GM18858 (cell line): ENCODE measurements at regions not wholly inside any gene's neighbourhood (a gene's known extent, or its start where the extent isn't known, plus 50 kb on each side); places are given as distances from the start of the nearest gene placed in this dataset.
"Not testable (repeated sequence)": the region's sequence is repeated elsewhere in the genome, so short reads cannot be mapped to it uniquely, and the experiment has no call there.

Experiments used
- ATAC-seq: cut with Tn5 transposase; IDR thresholded peaks from one replicate; pipeline ENCODE4 v1.9.1; 2021; ENCODE audit not compliant: unreplicated experiment

DNA sequence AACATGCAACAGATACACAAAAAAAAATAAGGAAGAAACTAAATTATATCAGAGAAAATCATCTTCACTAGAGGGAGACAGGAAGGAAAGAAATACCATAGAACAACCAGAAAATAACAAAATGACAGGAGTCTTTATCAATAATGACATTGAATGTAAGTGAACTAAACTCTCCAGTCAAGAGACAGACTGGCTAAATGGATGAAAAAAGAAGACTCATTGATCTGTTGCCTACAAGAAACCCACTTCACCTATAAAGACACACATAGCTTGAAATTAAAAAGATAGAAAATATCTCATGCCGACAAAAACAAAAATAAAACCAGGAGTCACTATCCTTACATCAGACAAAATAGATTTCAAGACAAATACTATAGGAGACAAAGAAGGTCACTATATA, 593.1 kb upstream of the USP24 start:
- no peak for ATAC-seq

GRCh38 chr1:55803429-55803828, 588.3 kb upstream of the USP24 start:
- ATAC-seq, result no peak

GRCh38 chr1:55801481-55801880, 586.3 kb upstream of the USP24 start:
- no peak for ATAC-seq

- ATAC-seq, result no peak
Measured at GRCh38 chr1:55800503-55800902, 585.3 kb upstream of the USP24 start.

GRCh38 chr1:55793856-55794255, 578.7 kb upstream of the USP24 start:
- ATAC-seq, result no peak

- no peak for ATAC-seq
Measured at GRCh38 chr1:55792870-55793269, 577.7 kb upstream of the USP24 start.

- ATAC-seq, result no peak
Measured at GRCh38 chr1:55789466-55789865, 574.3 kb upstream of the USP24 start.

DNA sequence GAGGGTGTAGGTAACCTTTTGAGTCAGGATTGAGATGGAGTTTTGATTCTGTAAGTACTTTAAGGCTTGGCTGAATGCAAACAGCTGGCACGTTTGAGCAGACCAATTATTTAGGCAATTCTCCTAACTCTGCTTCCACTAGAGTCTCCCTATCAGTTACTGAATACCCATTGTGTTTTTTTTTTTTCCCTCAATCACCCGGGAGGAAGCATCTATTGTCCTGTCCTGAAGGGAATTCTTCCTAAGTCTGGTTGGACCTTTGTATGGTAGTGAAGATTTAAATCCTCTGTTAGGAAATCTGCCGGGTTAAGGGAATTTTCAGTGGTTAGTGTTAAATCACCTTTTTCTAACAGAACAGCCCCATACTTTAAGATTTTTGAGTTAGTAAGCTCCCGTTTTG, 571.2 kb upstream of the USP24 start:
- ATAC-seq, result no peak

DNA sequence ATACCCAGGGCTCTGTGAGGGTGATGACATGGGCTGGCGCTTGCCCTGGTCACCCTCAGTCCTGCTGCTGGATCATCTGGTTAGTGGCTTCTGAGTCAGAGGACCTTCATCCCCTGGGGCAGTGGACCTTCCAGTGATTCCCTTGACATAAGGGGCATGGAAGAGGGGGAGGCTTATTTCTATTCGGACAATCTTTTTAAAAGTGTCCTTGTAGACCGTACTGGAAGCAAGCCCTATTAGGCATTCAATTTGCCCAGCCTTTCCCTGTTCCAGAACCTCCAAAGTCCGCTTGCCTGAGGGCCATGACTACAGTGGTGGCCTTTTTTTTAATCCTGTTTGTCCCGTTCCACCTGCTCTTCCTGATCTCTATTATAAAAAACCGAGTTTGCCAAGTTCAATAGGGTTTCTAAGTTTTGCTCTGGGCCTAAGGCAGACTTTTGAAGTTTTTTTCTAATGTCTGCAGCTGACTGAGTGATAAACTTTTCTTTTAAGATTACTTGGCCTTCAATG, 569.8 kb upstream of the USP24 start:
- ATAC-seq, result not testable (repeated sequence)

- no peak for ATAC-seq
Measured at GRCh38 chr1:55781944-55782482, 566.8 kb upstream of the USP24 start.

DNA sequence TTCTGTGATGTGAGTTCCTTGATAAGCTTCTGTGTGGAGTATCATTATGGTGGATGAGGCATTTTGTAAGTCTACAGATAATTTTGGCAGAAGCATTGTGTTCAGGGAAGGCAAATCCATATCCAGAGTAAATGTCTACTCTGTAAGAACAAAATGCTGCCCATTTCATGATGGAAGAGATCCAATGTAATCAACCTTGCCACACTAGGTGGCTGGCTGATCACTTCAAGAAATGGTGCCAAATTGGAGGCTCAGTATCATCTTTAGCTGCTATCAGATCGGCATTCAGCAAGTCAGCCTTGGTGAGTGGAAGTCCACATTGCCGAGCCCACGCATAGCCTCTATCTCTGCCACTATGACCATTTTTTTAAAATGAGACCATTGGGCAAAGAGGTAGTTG, 565.8 kb upstream of the USP24 start:
- no peak for ATAC-seq

- no peak for ATAC-seq
Measured at GRCh38 chr1:55777545-55777944, 562.4 kb upstream of the USP24 start.

GRCh38 chr1:55775007-55775406, 559.8 kb upstream of the USP24 start:
- ATAC-seq, result no peak

- ATAC-seq, result no peak
Measured at GRCh38 chr1:55774446-55774845, 559.3 kb upstream of the USP24 start.

- ATAC-seq, result no peak
Measured at GRCh38 chr1:55773211-55773940, 558.2 kb upstream of the USP24 start.

DNA sequence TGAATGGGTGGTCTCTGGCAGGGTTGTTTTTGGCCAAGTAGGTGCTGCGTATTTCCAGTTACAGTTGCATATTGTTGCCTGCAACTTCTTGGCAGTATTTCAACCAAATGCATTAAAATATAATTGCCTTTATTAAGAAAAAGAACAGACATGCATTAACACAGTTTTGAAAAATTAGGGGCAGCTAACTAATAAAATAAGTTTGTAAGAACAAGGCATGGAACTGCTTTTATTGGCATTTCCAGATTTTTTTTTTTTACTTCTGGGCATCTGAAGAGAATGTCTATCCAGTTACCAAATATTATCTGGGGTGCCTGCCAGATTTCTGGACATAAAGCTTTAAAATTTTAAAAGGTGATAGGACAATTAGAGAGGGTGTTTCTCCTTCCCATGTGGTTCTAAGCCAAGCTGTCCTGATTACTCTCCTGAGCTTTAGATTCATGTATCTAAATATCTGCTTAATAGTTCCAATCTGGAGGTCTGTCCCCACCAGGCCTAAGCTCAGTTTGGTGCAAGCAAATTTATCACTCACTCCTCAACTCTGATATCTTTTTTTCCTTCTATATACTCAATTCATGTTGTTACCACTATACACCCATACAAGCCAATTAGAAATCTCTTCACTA, 553.3 kb upstream of the USP24 start:
- ATAC-seq, result no peak

GRCh38 chr1:55767171-55767570, 552.0 kb upstream of the USP24 start:
- ATAC-seq, result no peak

- not testable (repeated sequence) for ATAC-seq
Measured at GRCh38 chr1:55765505-55765904, 550.3 kb upstream of the USP24 start.

GRCh38 chr1:55751776-55752175, 536.6 kb upstream of the USP24 start:
- no peak for ATAC-seq

- ATAC-seq, result no peak
Measured at GRCh38 chr1:55750628-55750995, 535.4 kb upstream of the USP24 start.

GRCh38 chr1:55749975-55750627, 534.9 kb upstream of the USP24 start:
- no peak for ATAC-seq

GRCh38 chr1:55747408-55747841, 532.3 kb upstream of the USP24 start:
- no peak for ATAC-seq
